Mucosa of descending colon (tissue), 3 donors: ENCODE measurements at regions not wholly inside any gene's neighbourhood (a gene's known extent, or its start where the extent isn't known, plus 50 kb on each side); places are given as distances from the start of the nearest gene placed in this dataset.

Experiments
- ATAC-seq: fragments of 200-7000 bp; cut with Tn5 transposase; one replicate; pipeline ENCODE4 v1.9.1; 2020; ENCODE audit warnings: mild to moderate bottlenecking, moderate library complexity
- DNase-seq, 3 donors: peaks; one replicate each; pipeline ENCODE4 v3.0.0-alpha.2; 2020
- H3K36me3 ChIP-seq: fragments of 200-600 bp; one replicate; pipeline ENCODE4 v1.8.0; 2021; ENCODE audit warnings: low read depth, mild to moderate bottlenecking
- H3K4me1 ChIP-seq: fragments of 200-600 bp; one replicate; pipeline ENCODE4 v1.8.0; 2021; ENCODE audit warnings: low read depth, mild to moderate bottlenecking
- H3K4me3 ChIP-seq: fragments of 200-600 bp; one replicate; pipeline ENCODE4 v1.8.0; 2021; ENCODE audit warnings: mild to moderate bottlenecking
- H3K9me3 ChIP-seq: fragments of 200-600 bp; one replicate; pipeline ENCODE4 v1.8.0; 2021; ENCODE audit warnings: mild to moderate bottlenecking
- CTCF ChIP-seq: fragments of 200-600 bp; IDR thresholded peaks from one replicate; pipeline ENCODE4 v1.8.0; 2022; ENCODE audit warnings: antibody characterized with exemption, mild to moderate bottlenecking
- intact Hi-C, 2 donors: fragments of 100-400 bp; cut with DNase I in 1 of 2; cut with micrococcal nuclease in 1 of 2; formaldehyde crosslinking; loops; one replicate each; pipeline versions ENCODE4 v1.11.0 to v1.11.1; 2022; cut with DNase I, micrococcal nuclease
- donor health status: DM: no; HTN: no; CAD: no; lungs with moderate emphysema.
- donor health status: DM: no; HTN: no; CAD: no.
- donor health status: DM: no; HTN: yes; CAD: no.

- DNase-seq: no peak
- H3K4me1 ChIP-seq: no peaks in the 10 kb centered on the region
- H3K9me3 ChIP-seq: no peaks in the 10 kb centered on the region
- ATAC-seq: no peak
- no peak overlapping the region for H3K4me3 ChIP-seq
- intact Hi-C loops: no loop called here
- no peaks in the 10 kb centered on the region for H3K36me3 ChIP-seq
- TF ChIP-seq CTCF: no peak
Observed at GRCh38 chr2:118641711-118642110, 205.7 kb downstream of the EN1 start.

GRCh38 chr2:118639371-118639770, 208.1 kb downstream of the EN1 start:
- H3K4me1 ChIP-seq: no peaks in the 10 kb centered on the region
- ATAC-seq: no peak
- DNase-seq: no peak
- H3K36me3 ChIP-seq: no peaks in the 10 kb centered on the region
- intact Hi-C loops: no loop called here
- no peak overlapping the region for H3K4me3 ChIP-seq
- no peak for TF ChIP-seq CTCF
- H3K9me3 ChIP-seq: no peaks in the 10 kb centered on the region

GRCh38 chr2:118638453-118638852, 209.0 kb downstream of the EN1 start:
- no peaks in the 10 kb centered on the region for H3K36me3 ChIP-seq
- no peaks in the 10 kb centered on the region for H3K9me3 ChIP-seq
- no peaks in the 10 kb centered on the region for H3K4me1 ChIP-seq
- ATAC-seq: no peak
- no peak for TF ChIP-seq CTCF
- no peak for DNase-seq
- H3K4me3 ChIP-seq: no peak overlapping the region
- intact Hi-C loops: no loop called here

GRCh38 chr2:118635891-118636290, 211.6 kb downstream of the EN1 start:
- no peak overlapping the region for H3K4me3 ChIP-seq
- TF ChIP-seq CTCF: no peak
- intact Hi-C loops: no loop called here
- no peaks in the 10 kb centered on the region for H3K9me3 ChIP-seq
- no peaks in the 10 kb centered on the region for H3K36me3 ChIP-seq
- H3K4me1 ChIP-seq: no peaks in the 10 kb centered on the region
- no peak for ATAC-seq
- DNase-seq: no peak

GRCh38 chr2:118634876-118635275, 212.6 kb downstream of the EN1 start:
- TF ChIP-seq CTCF: no peak
- intact Hi-C loops: no loop called here
- DNase-seq: no peak
- H3K36me3 ChIP-seq: no peaks in the 10 kb centered on the region
- no peaks in the 10 kb centered on the region for H3K9me3 ChIP-seq
- no peak for ATAC-seq
- H3K4me3 ChIP-seq: no peak overlapping the region
- H3K4me1 ChIP-seq: no peaks in the 10 kb centered on the region

GRCh38 chr2:118633371-118634018, 214.0 kb downstream of the EN1 start:
- H3K36me3 ChIP-seq: no peaks in the 10 kb centered on the region
- no peak for ATAC-seq
- TF ChIP-seq CTCF: no peak
- no peak for DNase-seq
- no peak overlapping the region for H3K4me3 ChIP-seq
- intact Hi-C loops: no loop called here
- H3K4me1 ChIP-seq: no peaks in the 10 kb centered on the region
- H3K9me3 ChIP-seq: no peaks in the 10 kb centered on the region
